ENCODE measurements at regions not wholly inside any gene's neighbourhood (a gene's known extent, or its start where the extent isn't known, plus 50 kb on each side); places are given as distances from the start of the nearest gene placed in this dataset.

DNA sequence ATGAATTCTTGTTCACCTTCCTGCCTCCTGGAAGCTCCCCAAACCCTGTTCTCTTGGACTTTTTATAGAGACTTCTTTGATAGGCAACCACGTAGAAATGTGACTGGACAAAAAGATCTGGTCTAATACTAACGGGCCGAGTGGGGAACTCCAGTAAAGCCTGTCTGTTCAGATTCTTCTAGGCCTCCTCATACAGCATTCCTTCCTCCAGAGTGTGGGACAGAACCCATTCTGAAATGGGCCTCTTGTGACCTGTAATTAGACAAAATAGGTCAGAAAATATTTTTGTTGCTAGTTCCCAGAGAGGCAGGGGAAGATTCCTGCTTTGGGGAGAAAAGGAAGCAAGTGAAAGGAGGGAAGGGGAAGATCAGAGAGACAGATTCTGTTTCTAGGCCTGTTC, 374.3 kb downstream of the CDH26 start:
- Histone ChIP-seq H3K27me3 (ENCODE audit: insufficient read depth, low read length) (no peaks in the 10 kb centered on the region), H3K36me3 (ENCODE audit: control insufficient read depth in 1 of 2, insufficient read depth in 2 of 2, low read length in 2 of 2) (no peaks in the 10 kb centered on the region), H3K14ac (ENCODE audit: low read length) (no peak overlapping the region), H3K18ac (ENCODE audit: low read length) (no peak overlapping the region), H3K79me1 (ENCODE audit: low read length) (no peaks in the 10 kb centered on the region), H3K4me1 (ENCODE audit: control insufficient read depth in 1 of 2, insufficient read depth in 2 of 2, low read length in 2 of 2) (peaks cover 4 to 15% of the 10 kb centered on the region in 2 experiments), H2BK120ac (ENCODE audit: insufficient read depth, low read length, poor library complexity) (no peak overlapping the region), H3K9me3 (ENCODE audit: insufficient read depth, low read depth, low read length) (no peaks in the 10 kb centered on the region), H3K27ac (ENCODE audit: low read depth, low read length) (no peak overlapping the region), H2BK12ac (ENCODE audit: low read length) (no peak overlapping the region), H3K4ac (ENCODE audit: low read depth, low read length) (no peak overlapping the region), H4K12ac (ENCODE audit: low read depth, low read length) (no peak overlapping the region), H2BK5ac (ENCODE audit: low read depth, low read length, poor library complexity) (no peak overlapping the region), H3K23ac (ENCODE audit: low read length) (no peak overlapping the region), H2AFZ (ENCODE audit: insufficient read depth, low read length, poor library complexity) (no peak overlapping the region), H3K9ac (ENCODE audit: low read length) (no peak overlapping the region), H3K4me2 (ENCODE audit: low read length) (no peak overlapping the region), H3K4me3 (ENCODE audit: low read depth, low read length) (no peak overlapping the region), H2AK5ac (ENCODE audit: low read length) (no peak overlapping the region), H4K91ac (ENCODE audit: low read depth, low read length) (no peak overlapping the region), H4K8ac (ENCODE audit: low read depth, low read length) (no peak overlapping the region), H3K79me2 (ENCODE audit: control insufficient read depth, insufficient read depth, low read length, poor library complexity) (no peaks in the 10 kb centered on the region)
- DNase-seq = peak; percentile 92 to 96
- no CpG with 5 or more reads among the region's 3 CpGs for WGBS (ENCODE audit: extremely low coverage, insufficient coverage, insufficient read length)

GRCh38 chr20:60334911-60335310, 376.7 kb downstream of the CDH26 start:
- Histone ChIP-seq H2BK5ac (ENCODE audit: low read depth, low read length, poor library complexity) (no peak overlapping the region), H3K27me3 (ENCODE audit: insufficient read depth, low read length) (no peaks in the 10 kb centered on the region), H3K9ac (ENCODE audit: low read length) (no peak overlapping the region), H3K9me3 (ENCODE audit: insufficient read depth, low read depth, low read length) (no peaks in the 10 kb centered on the region), H3K4me3 (ENCODE audit: low read depth, low read length) (no peak overlapping the region), H3K14ac (ENCODE audit: low read length) (no peak overlapping the region), H3K4me2 (ENCODE audit: low read length) (no peak overlapping the region), H3K79me2 (ENCODE audit: control insufficient read depth, insufficient read depth, low read length, poor library complexity) (no peaks in the 10 kb centered on the region), H2BK120ac (ENCODE audit: insufficient read depth, low read length, poor library complexity) (no peak overlapping the region), H2AK5ac (ENCODE audit: low read length) (no peak overlapping the region), H3K27ac (ENCODE audit: low read depth, low read length) (no peak overlapping the region), H3K79me1 (ENCODE audit: low read length) (no peaks in the 10 kb centered on the region), H2AFZ (ENCODE audit: insufficient read depth, low read length, poor library complexity) (no peak overlapping the region), H3K18ac (ENCODE audit: low read length) (no peak overlapping the region), H3K36me3 (ENCODE audit: control insufficient read depth in 1 of 2, insufficient read depth in 2 of 2, low read length in 2 of 2) (no peaks in the 10 kb centered on the region), H3K4me1 (ENCODE audit: control insufficient read depth in 1 of 2, insufficient read depth in 2 of 2, low read length in 2 of 2) (peaks cover 4 to 15% of the 10 kb centered on the region in 2 experiments), H3K23ac (ENCODE audit: low read length) (no peak overlapping the region), H2BK12ac (ENCODE audit: low read length) (no peak overlapping the region), H3K4ac (ENCODE audit: low read depth, low read length) (no peak overlapping the region), H4K91ac (ENCODE audit: low read depth, low read length) (no peak overlapping the region), H4K12ac (ENCODE audit: low read depth, low read length) (no peak overlapping the region), H4K8ac (ENCODE audit: low read depth, low read length) (no peak overlapping the region)
- no CpG with 5 or more reads among the region's 3 CpGs for WGBS (ENCODE audit: extremely low coverage, insufficient coverage, insufficient read length)
- DNase-seq = peak; percentile 58 to 69

DNA sequence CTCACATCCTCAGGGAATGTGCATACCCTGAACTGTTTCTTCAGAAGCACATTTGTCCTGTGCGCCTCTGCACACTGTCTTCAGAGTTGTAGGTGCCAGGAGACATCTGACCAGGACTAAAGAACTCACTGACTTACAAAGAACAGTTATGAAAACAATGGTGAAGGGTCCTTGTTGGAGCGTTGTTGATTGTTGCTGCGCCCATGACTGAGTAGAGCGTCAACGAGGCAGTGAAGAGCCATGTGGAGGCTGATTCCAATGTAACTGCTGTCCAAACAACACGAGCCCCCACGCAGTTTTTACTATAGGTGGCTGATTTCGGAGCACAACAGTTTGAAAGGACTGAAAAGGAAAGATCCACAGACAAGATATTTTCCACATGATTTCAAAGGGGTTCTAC, 380.3 kb downstream of the CDH26 start:
- DNase-seq = no peak
- Histone ChIP-seq H3K27ac (ENCODE audit: low read depth, low read length) (no peak overlapping the region), H3K9me3 (ENCODE audit: insufficient read depth, low read depth, low read length) (no peaks in the 10 kb centered on the region), H2AFZ (ENCODE audit: insufficient read depth, low read length, poor library complexity) (no peak overlapping the region), H4K8ac (ENCODE audit: low read depth, low read length) (no peak overlapping the region), H3K79me1 (ENCODE audit: low read length) (no peaks in the 10 kb centered on the region), H3K23ac (ENCODE audit: low read length) (no peak overlapping the region), H4K12ac (ENCODE audit: low read depth, low read length) (no peak overlapping the region), H3K79me2 (ENCODE audit: control insufficient read depth, insufficient read depth, low read length, poor library complexity) (no peaks in the 10 kb centered on the region), H3K27me3 (ENCODE audit: insufficient read depth, low read length) (no peaks in the 10 kb centered on the region), H3K4me2 (ENCODE audit: low read length) (no peak overlapping the region), H3K14ac (ENCODE audit: low read length) (no peak overlapping the region), H3K4ac (ENCODE audit: low read depth, low read length) (no peak overlapping the region), H2BK120ac (ENCODE audit: insufficient read depth, low read length, poor library complexity) (no peak overlapping the region), H3K36me3 (ENCODE audit: control insufficient read depth in 1 of 2, insufficient read depth in 2 of 2, low read length in 2 of 2) (no peaks in the 10 kb centered on the region), H3K4me1 (ENCODE audit: control insufficient read depth in 1 of 2, insufficient read depth in 2 of 2, low read length in 2 of 2) (peaks cover 0 to 3% of the 10 kb centered on the region in 2 experiments), H2BK12ac (ENCODE audit: low read length) (no peak overlapping the region), H4K91ac (ENCODE audit: low read depth, low read length) (no peak overlapping the region), H3K9ac (ENCODE audit: low read length) (no peak overlapping the region), H2BK5ac (ENCODE audit: low read depth, low read length, poor library complexity) (no peak overlapping the region), H3K18ac (ENCODE audit: low read length) (no peak overlapping the region), H3K4me3 (ENCODE audit: low read depth, low read length) (no peak overlapping the region), H2AK5ac (ENCODE audit: low read length) (no peak overlapping the region)
- WGBS (ENCODE audit: extremely low coverage, insufficient coverage, insufficient read length) = no CpG with 5 or more reads among the region's 8 CpGs

DNA sequence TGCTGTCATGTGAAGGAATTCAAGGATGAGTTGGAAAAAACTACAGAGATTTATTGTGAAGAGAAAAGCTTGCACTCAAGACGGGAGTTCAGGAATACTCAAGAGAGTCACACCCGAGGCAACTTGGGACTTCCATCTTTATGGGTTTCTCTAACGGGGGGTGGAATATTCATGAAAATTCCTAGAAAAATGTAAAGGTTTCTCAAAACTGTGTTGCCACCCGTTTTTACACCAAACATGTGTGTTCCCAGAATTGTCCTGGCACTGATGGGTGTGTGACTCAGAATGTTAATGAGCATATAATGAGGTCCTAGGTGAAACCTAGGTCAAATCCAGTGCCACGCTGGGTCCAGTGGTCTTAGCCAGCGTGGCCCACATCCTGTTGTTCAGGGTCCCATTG, 381.5 kb downstream of the CDH26 start:
- H3K4me2 ChIP-seq (ENCODE audit: low read length) = no peak overlapping the region
- no peak overlapping the region for H4K8ac ChIP-seq (ENCODE audit: low read depth, low read length)
- H3K4me3 ChIP-seq (ENCODE audit: low read depth, low read length) = no peak overlapping the region
- no peak overlapping the region for H3K14ac ChIP-seq (ENCODE audit: low read length)
- H4K12ac ChIP-seq (ENCODE audit: low read depth, low read length) = no peak overlapping the region
- H2BK5ac ChIP-seq (ENCODE audit: low read depth, low read length, poor library complexity) = no peak overlapping the region
- no CpG with 5 or more reads among the region's 6 CpGs for WGBS (ENCODE audit: extremely low coverage, insufficient coverage, insufficient read length)
- H3K79me2 ChIP-seq (ENCODE audit: control insufficient read depth, insufficient read depth, low read length, poor library complexity) = no peaks in the 10 kb centered on the region
- H2BK12ac ChIP-seq (ENCODE audit: low read length) = no peak overlapping the region
- no peak overlapping the region for H2BK120ac ChIP-seq (ENCODE audit: insufficient read depth, low read length, poor library complexity)
- H3K27ac ChIP-seq (ENCODE audit: low read depth, low read length) = no peak overlapping the region
- no peaks in the 10 kb centered on the region for H3K27me3 ChIP-seq (ENCODE audit: insufficient read depth, low read length)
- no peaks in the 10 kb centered on the region for H3K79me1 ChIP-seq (ENCODE audit: low read length)
- no peaks in the 10 kb centered on the region for H3K4me1 ChIP-seq (ENCODE audit: control insufficient read depth in 1 of 2, insufficient read depth in 2 of 2, low read length in 2 of 2)
- DNase-seq = no peak
- H3K4ac ChIP-seq (ENCODE audit: low read depth, low read length) = no peak overlapping the region
- H3K23ac ChIP-seq (ENCODE audit: low read length) = no peak overlapping the region
- H3K36me3 ChIP-seq (ENCODE audit: control insufficient read depth in 1 of 2, insufficient read depth in 2 of 2, low read length in 2 of 2) = no peaks in the 10 kb centered on the region
- no peak overlapping the region for H2AFZ ChIP-seq (ENCODE audit: insufficient read depth, low read length, poor library complexity)
- H3K9ac ChIP-seq (ENCODE audit: low read length) = no peak overlapping the region
- no peak overlapping the region for H2AK5ac ChIP-seq (ENCODE audit: low read length)
- H3K9me3 ChIP-seq (ENCODE audit: insufficient read depth, low read depth, low read length) = no peaks in the 10 kb centered on the region
- H3K18ac ChIP-seq (ENCODE audit: low read length) = no peak overlapping the region
- H4K91ac ChIP-seq (ENCODE audit: low read depth, low read length) = no peak overlapping the region
